ENCODE measurements at regions not wholly inside any gene's neighbourhood (a gene's known extent, or its start where the extent isn't known, plus 50 kb on each side); places are given as distances from the start of the nearest gene placed in this dataset.
"Not testable (repeated sequence)": the region's sequence is repeated elsewhere in the genome, so short reads cannot be mapped to it uniquely, and the experiment has no call there.

GRCh38 chr1:178020968-178021640 is 51.2 kb upstream of the SEC16B start:
- no peak for DNase-seq (ENCODE audit: low read depth in 2 of 2)

- no peak for DNase-seq (ENCODE audit: low read depth in 2 of 2)
These were observed 52.1 kb upstream of the SEC16B start for GRCh38 chr1:178021950-178022349.

GRCh38 chr1:178023181-178023618 is 53.3 kb upstream of the SEC16B start:
- no peak for DNase-seq (ENCODE audit: low read depth in 2 of 2)

- no peak for DNase-seq (ENCODE audit: low read depth in 2 of 2)
These were observed 54.6 kb upstream of the SEC16B start for GRCh38 chr1:178024504-178024903.

GRCh38 chr1:178025613-178026356 is 55.9 kb upstream of the SEC16B start:
- DNase-seq (ENCODE audit: low read depth in 2 of 2): no peak

GRCh38 chr1:178028841-178029481 is 59.1 kb upstream of the SEC16B start:
- DNase-seq (ENCODE audit: low read depth in 2 of 2): no peak

GRCh38 chr1:178030467-178030866 is 60.6 kb upstream of the SEC16B start:
- no peak for DNase-seq (ENCODE audit: low read depth in 2 of 2)

GRCh38 chr1:178031856-178032320 is 62.0 kb upstream of the RASAL2 start:
- peak; percentile 85 to 87 for DNase-seq (ENCODE audit: low read depth in 2 of 2)

GRCh38 chr1:178033019-178033418 is 60.9 kb upstream of the RASAL2 start:
- no peak for DNase-seq (ENCODE audit: low read depth in 2 of 2)

GRCh38 chr1:178034676-178035075 is 59.2 kb upstream of the RASAL2 start:
- no peak for DNase-seq (ENCODE audit: low read depth in 2 of 2)

GRCh38 chr1:178036090-178036489 is 57.8 kb upstream of the RASAL2 start:
- DNase-seq (ENCODE audit: low read depth in 2 of 2): no peak

GRCh38 chr1:178037510-178038253 is 56.2 kb upstream of the RASAL2 start:
- peak in 1 of 2 experiments; percentile 34 for DNase-seq (ENCODE audit: low read depth in 2 of 2)

- DNase-seq (ENCODE audit: low read depth in 2 of 2): no peak
These were observed 55.5 kb upstream of the RASAL2 start for GRCh38 chr1:178038372-178038771.

GRCh38 chr1:178039891-178040290 is 54.0 kb upstream of the RASAL2 start:
- no peak for DNase-seq (ENCODE audit: low read depth in 2 of 2)

- not testable (repeated sequence) for DNase-seq (ENCODE audit: low read depth in 2 of 2)
These were observed 50.0 kb upstream of the RASAL2 start for GRCh38 chr1:178043940-178044339.

All from fibroblast of skin of left quadriceps (primary cell).